ENCODE measurements at regions not wholly inside any gene's neighbourhood (a gene's known extent, or its start where the extent isn't known, plus 50 kb on each side); places are given as distances from the start of the nearest gene placed in this dataset.

- DNase-seq = no peak
Measured at GRCh38 chr1:82453511-82454185, 652.9 kb downstream of the ADGRL2 start.

- no peak for DNase-seq
Measured at GRCh38 chr1:82452096-82452495, 651.4 kb downstream of the ADGRL2 start.

- no peak for DNase-seq
Measured at GRCh38 chr1:82451191-82451590, 650.5 kb downstream of the ADGRL2 start.

GRCh38 chr1:82449506-82450057, 648.8 kb downstream of the ADGRL2 start:
- DNase-seq = no peak

GRCh38 chr1:82446955-82447354, 646.2 kb downstream of the ADGRL2 start:
- no peak for DNase-seq

- DNase-seq = no peak
Measured at GRCh38 chr1:82446236-82446635, 645.5 kb downstream of the ADGRL2 start.

GRCh38 chr1:82445827-82446226, 645.1 kb downstream of the ADGRL2 start:
- DNase-seq = no peak

- no peak for DNase-seq
Measured at GRCh38 chr1:82445132-82445531, 644.4 kb downstream of the ADGRL2 start.

- no peak for DNase-seq
Measured at GRCh38 chr1:82441402-82441801, 640.7 kb downstream of the ADGRL2 start.

GRCh38 chr1:82423174-82423815, 622.6 kb downstream of the ADGRL2 start:
- DNase-seq = no peak

- DNase-seq = no peak
Measured at GRCh38 chr1:82421782-82422181, 621.0 kb downstream of the ADGRL2 start.

- no peak for DNase-seq
Measured at GRCh38 chr1:82420584-82420983, 619.9 kb downstream of the ADGRL2 start.

- no peak for DNase-seq
Measured at GRCh38 chr1:82411605-82412004, 610.9 kb downstream of the ADGRL2 start.

GRCh38 chr1:82405333-82405732, 604.6 kb downstream of the ADGRL2 start:
- no peak for DNase-seq

GRCh38 chr1:82401116-82401515, 600.4 kb downstream of the ADGRL2 start:
- no peak for DNase-seq

GRCh38 chr1:82400521-82400920, 599.8 kb downstream of the ADGRL2 start:
- no peak for DNase-seq

- no peak for DNase-seq
Measured at GRCh38 chr1:82399093-82399492, 598.4 kb downstream of the ADGRL2 start.

GRCh38 chr1:82398357-82398756, 597.6 kb downstream of the ADGRL2 start:
- no peak for DNase-seq

- no peak for DNase-seq
Measured at GRCh38 chr1:82395440-82395839, 594.7 kb downstream of the ADGRL2 start.

- no peak for DNase-seq
Measured at GRCh38 chr1:82392946-82393345, 592.2 kb downstream of the ADGRL2 start.

- no peak for DNase-seq
Measured at GRCh38 chr1:82392513-82392912, 591.8 kb downstream of the ADGRL2 start.

GRCh38 chr1:82391712-82392111, 591.0 kb downstream of the ADGRL2 start:
- no peak for DNase-seq

- no peak for DNase-seq
Measured at GRCh38 chr1:82390627-82391026, 589.9 kb downstream of the ADGRL2 start.

- peak; percentile 79 for DNase-seq
Measured at GRCh38 chr1:82388679-82389078, 587.9 kb downstream of the ADGRL2 start.

GRCh38 chr1:82387012-82387366, 586.3 kb downstream of the ADGRL2 start:
- peak; percentile 98 for DNase-seq

Data from DMS79 treated with DMSO at 0.1 percent for 48 hours (cell line).